ENCODE measurements at regions not wholly inside any gene's neighbourhood (a gene's known extent, or its start where the extent isn't known, plus 50 kb on each side); places are given as distances from the start of the nearest gene placed in this dataset.

DNA sequence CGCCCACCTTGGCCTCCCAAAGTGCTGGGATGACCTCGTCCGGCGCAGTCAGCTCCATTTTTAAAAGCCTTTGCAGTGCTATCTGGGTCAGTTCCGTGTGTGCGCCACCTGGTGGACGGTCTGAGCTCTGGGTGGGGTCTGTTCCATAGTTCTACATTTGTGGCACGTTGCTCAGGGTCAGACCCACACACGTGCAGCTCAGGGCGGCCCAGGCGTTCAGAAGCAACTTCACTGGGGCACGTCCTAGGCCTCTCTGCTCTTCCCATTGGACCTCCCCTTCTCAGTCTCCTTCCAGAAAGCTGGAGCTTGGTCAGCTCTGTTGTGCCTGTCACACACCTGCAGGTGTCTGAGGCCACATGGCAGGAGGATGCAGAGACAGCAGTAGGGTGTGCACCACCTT is 137.9 kb downstream of the DNAJB6 start:
- TF ChIP-seq, protein P1, sequence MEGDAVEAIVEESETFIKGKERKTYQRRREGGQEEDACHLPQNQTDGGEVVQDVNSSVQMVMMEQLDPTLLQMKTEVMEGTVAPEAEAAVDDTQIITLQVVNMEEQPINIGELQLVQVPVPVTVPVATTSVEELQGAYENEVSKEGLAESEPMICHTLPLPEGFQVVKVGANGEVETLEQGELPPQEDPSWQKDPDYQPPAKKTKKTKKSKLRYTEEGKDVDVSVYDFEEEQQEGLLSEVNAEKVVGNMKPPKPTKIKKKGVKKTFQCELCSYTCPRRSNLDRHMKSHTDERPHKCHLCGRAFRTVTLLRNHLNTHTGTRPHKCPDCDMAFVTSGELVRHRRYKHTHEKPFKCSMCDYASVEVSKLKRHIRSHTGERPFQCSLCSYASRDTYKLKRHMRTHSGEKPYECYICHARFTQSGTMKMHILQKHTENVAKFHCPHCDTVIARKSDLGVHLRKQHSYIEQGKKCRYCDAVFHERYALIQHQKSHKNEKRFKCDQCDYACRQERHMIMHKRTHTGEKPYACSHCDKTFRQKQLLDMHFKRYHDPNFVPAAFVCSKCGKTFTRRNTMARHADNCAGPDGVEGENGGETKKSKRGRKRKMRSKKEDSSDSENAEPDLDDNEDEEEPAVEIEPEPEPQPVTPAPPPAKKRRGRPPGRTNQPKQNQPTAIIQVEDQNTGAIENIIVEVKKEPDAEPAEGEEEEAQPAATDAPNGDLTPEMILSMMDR (tag by site-specific recombination; IDR thresholded peaks at IDR 0.05): no peak
- TF ChIP-seq, protein P2, sequence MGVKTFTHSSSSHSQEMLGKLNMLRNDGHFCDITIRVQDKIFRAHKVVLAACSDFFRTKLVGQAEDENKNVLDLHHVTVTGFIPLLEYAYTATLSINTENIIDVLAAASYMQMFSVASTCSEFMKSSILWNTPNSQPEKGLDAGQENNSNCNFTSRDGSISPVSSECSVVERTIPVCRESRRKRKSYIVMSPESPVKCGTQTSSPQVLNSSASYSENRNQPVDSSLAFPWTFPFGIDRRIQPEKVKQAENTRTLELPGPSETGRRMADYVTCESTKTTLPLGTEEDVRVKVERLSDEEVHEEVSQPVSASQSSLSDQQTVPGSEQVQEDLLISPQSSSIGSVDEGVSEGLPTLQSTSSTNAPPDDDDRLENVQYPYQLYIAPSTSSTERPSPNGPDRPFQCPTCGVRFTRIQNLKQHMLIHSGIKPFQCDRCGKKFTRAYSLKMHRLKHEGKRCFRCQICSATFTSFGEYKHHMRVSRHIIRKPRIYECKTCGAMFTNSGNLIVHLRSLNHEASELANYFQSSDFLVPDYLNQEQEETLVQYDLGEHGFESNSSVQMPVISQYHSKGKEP (tag by site-specific recombination; IDR thresholded peaks at IDR 0.05): no peak
- TF ChIP-seq KLF9 (tag by site-specific recombination; IDR thresholded peaks at IDR 0.05; ENCODE audit: low read depth): no peak
- no peak for TF ChIP-seq ZBTB8A (tag by site-specific recombination; IDR thresholded peaks at IDR 0.05)
- no peak for TF ChIP-seq ZNF302 (tag by site-specific recombination; IDR thresholded peaks at IDR 0.05; ENCODE audit: low read depth)
- no peak for TF ChIP-seq ZNF140 (tag by site-specific recombination; IDR thresholded peaks at IDR 0.05)
- no peak for TF ChIP-seq PRDM2 (tag by site-specific recombination; IDR thresholded peaks at IDR 0.05; ENCODE audit: borderline replicate concordance)
- TF ChIP-seq ZNF792 (tag by site-specific recombination; IDR thresholded peaks at IDR 0.05): no peak
- no peak for TF ChIP-seq ZNF274 (IDR thresholded peaks at IDR 0.05; ENCODE audit: low read length)
- TF ChIP-seq ZNF274 (tag by site-specific recombination; IDR thresholded peaks at IDR 0.05; ENCODE audit: borderline replicate concordance): no peak
- TF ChIP-seq, protein P3, sequence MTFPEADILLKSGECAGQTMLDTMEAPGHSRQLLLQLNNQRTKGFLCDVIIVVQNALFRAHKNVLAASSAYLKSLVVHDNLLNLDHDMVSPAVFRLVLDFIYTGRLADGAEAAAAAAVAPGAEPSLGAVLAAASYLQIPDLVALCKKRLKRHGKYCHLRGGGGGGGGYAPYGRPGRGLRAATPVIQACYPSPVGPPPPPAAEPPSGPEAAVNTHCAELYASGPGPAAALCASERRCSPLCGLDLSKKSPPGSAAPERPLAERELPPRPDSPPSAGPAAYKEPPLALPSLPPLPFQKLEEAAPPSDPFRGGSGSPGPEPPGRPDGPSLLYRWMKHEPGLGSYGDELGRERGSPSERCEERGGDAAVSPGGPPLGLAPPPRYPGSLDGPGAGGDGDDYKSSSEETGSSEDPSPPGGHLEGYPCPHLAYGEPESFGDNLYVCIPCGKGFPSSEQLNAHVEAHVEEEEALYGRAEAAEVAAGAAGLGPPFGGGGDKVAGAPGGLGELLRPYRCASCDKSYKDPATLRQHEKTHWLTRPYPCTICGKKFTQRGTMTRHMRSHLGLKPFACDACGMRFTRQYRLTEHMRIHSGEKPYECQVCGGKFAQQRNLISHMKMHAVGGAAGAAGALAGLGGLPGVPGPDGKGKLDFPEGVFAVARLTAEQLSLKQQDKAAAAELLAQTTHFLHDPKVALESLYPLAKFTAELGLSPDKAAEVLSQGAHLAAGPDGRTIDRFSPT (tag by site-specific recombination; IDR thresholded peaks at IDR 0.05): no peak
- TF ChIP-seq, protein P4, sequence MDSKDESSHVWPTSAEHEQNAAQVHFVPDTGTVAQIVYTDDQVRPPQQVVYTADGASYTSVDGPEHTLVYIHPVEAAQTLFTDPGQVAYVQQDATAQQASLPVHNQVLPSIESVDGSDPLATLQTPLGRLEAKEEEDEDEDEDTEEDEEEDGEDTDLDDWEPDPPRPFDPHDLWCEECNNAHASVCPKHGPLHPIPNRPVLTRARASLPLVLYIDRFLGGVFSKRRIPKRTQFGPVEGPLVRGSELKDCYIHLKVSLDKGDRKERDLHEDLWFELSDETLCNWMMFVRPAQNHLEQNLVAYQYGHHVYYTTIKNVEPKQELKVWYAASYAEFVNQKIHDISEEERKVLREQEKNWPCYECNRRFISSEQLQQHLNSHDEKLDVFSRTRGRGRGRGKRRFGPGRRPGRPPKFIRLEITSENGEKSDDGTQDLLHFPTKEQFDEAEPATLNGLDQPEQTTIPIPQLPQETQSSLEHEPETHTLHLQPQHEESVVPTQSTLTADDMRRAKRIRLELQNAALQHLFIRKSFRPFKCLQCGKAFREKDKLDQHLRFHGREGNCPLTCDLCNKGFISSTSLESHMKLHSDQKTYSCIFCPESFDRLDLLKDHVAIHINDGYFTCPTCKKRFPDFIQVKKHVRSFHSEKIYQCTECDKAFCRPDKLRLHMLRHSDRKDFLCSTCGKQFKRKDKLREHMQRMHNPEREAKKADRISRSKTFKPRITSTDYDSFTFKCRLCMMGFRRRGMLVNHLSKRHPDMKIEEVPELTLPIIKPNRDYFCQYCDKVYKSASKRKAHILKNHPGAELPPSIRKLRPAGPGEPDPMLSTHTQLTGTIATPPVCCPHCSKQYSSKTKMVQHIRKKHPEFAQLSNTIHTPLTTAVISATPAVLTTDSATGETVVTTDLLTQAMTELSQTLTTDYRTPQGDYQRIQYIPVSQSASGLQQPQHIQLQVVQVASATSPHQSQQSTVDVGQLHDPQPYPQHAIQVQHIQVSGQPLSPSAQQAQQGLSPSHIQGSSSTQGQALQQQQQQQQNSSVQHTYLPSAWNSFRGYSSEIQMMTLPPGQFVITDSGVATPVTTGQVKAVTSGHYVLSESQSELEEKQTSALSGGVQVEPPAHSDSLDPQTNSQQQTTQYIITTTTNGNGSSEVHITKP (tag by site-specific recombination; IDR thresholded peaks at IDR 0.05): no peak

Measured in HEK293 (cell line).